IPS DF 6.9 (cell line): ENCODE measurements at regions not wholly inside any gene's neighbourhood (a gene's known extent, or its start where the extent isn't known, plus 50 kb on each side); places are given as distances from the start of the nearest gene placed in this dataset.

Experiments
- DNase-seq: peaks from one replicate; pipeline ENCODE4 v3.0.0-alpha.2; 2013; ENCODE audit warnings: low read depth, low spot score
- H3K27ac ChIP-seq: one replicate; pipeline ENCODE4 v1.5.1; 2013; ENCODE audit warnings: low read length, control low read depth
- H3K27me3 ChIP-seq: 2 replicates; pipeline ENCODE4 v1.6.1; 2013; ENCODE audit warnings: mild to moderate bottlenecking, low read length; ENCODE audit not compliant: control insufficient read depth, insufficient read depth
- H3K36me3 ChIP-seq: 2 replicates; pipeline ENCODE4 v1.6.1; 2013; ENCODE audit warnings: low read length; ENCODE audit not compliant: control insufficient read depth, insufficient read depth
- H3K4me1 ChIP-seq: 2 replicates; pipeline ENCODE4 v1.6.1; 2013; ENCODE audit warnings: low read length; ENCODE audit not compliant: control insufficient read depth, insufficient read depth
- H3K4me3 ChIP-seq: 2 replicates; pipeline ENCODE4 v1.5.1; 2013; ENCODE audit warnings: mild to moderate bottlenecking, low read length
- H3K9me3 ChIP-seq: 2 replicates; pipeline ENCODE4 v1.6.1; 2013; ENCODE audit warnings: low read length, inconsistent platforms; ENCODE audit not compliant: control insufficient read depth, insufficient read depth
- WGBS: extraction: QIAGEN DNeasy Blood & Tissue Kit; methylation state at CpG from one replicate; pipeline ENCODE4 v1.1.7; 2013; ENCODE audit warnings: mixed read lengths, missing lambda C conversion rate; ENCODE audit not compliant: insufficient read length, insufficient coverage; 5-methylcytosine and 5-hydroxymethylcytosine counted together

DNA sequence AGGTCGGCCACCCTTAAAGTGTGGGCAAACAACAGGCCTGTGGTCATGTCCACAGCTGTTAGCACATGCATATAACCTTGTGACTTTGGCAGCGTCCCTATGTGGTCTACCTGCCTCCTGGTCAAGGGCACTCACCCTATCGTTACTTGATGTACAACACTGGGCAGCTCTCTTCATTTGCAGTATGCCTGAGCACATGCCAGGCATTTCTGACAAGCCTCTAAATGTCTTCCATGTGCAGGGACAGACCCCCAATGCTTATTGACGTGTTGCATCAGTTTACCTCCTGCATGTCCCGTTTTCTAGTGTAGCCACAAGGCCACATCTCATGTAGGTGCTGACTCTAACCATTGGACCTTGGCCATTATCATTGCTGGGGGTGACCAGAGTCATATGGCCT is 731.7 kb upstream of the MIR17HG start:
- no peaks in the 10 kb centered on the region for H3K36me3 ChIP-seq
- H3K4me1 ChIP-seq, result no peaks in the 10 kb centered on the region
- no peak overlapping the region for H3K27ac ChIP-seq
- H3K9me3 ChIP-seq, result peaks cover 2% of the 10 kb centered on the region; the same call in 1 of the 2 replicates
- no peak for DNase-seq
- no peaks in the 10 kb centered on the region for H3K27me3 ChIP-seq
- H3K4me3 ChIP-seq, result no peak overlapping the region
- WGBS, result no CpG with 5 or more reads among the region's 5 CpGs

DNA sequence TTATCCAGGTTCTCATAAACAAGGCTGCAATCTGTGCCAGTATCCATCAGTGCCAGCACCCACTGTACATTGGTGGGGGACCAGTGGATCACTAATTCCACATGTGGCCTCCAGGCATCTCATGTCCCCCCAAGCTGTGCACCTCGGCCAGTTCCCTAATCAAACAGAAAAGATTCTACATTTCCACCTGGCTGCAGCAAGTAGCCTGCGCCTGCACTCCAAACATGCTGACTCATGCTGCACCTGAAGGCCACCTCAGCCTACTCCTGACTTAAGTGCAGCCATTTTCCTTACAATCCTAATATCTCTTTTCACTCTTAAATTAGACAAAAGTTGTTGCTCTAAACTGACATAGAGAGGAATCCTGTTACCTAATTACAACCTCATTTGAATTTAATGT is 729.4 kb upstream of the MIR17HG start:
- WGBS, result no CpG with 5 or more reads among the region's 2 CpGs
- no peaks in the 10 kb centered on the region for H3K36me3 ChIP-seq
- no peaks in the 10 kb centered on the region for H3K27me3 ChIP-seq
- H3K4me3 ChIP-seq, result no peak overlapping the region
- peaks cover 2% of the 10 kb centered on the region; the same call in 1 of the 2 replicates for H3K9me3 ChIP-seq
- no peaks in the 10 kb centered on the region for H3K4me1 ChIP-seq
- no peak for DNase-seq
- no peak overlapping the region for H3K27ac ChIP-seq

DNA sequence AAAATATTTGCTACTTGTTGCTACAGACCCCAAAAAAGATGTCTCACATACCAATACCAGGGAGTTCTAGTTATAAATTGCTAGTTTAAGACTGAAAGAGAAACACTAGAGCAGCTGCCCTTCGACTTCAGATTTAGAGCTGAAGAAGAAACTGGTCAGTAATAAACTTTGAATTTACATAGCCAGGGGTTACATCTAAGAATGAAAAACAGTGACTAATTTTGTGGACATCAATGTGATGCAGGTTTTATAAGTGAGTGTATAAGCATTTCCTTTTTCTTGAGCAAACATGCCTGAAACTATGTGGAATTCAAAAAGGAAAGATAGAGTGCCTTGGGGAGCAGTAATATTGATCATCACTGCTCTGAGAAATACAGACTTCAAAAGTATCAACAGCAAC is 724.9 kb upstream of the MIR17HG start:
- H3K27me3 ChIP-seq, result no peaks in the 10 kb centered on the region
- H3K4me3 ChIP-seq, result no peak overlapping the region
- H3K4me1 ChIP-seq, result no peaks in the 10 kb centered on the region
- DNase-seq, result no peak
- no CpG with 5 or more reads among the region's 1 CpG for WGBS
- peaks cover 2% of the 10 kb centered on the region; the same call in 1 of the 2 replicates for H3K9me3 ChIP-seq
- H3K36me3 ChIP-seq, result no peaks in the 10 kb centered on the region
- no peak overlapping the region for H3K27ac ChIP-seq

DNA sequence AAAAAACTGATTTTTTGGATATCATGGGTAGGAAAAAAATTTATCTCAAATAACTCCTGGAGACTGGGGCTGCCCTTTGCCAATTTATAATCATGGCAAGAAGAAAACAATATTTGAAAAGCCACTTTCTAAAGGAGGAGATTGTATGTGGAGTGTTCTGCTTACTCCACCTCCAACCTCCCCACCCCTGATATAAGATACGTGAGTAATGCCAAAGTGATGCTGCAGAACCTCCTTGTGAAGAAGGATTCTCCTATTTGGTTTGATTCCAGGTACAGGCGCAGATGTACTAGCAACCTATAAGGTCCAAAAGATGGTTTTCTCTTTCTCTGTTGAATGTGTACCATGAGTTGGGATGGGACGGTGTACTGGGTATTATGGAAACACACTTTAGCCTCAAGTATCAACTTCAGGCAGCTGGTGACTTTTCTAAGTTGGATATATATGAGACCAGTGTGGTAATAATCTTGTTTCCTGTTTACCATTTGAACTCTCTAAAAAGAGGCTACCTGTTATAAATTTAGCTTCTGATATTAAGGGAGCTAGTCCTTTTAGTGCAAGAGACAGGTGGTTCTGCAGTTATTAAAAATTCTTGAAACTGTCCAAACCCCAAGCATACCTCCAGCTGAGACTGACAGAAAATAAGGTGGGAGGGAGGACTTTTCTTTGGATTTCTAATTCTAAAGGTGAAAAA is 724.0 kb upstream of the MIR17HG start:
- no peaks in the 10 kb centered on the region for H3K27me3 ChIP-seq
- no peaks in the 10 kb centered on the region for H3K36me3 ChIP-seq
- no peak for DNase-seq
- no peak overlapping the region for H3K4me3 ChIP-seq
- no CpG with 5 or more reads among the region's 3 CpGs for WGBS
- no peaks in the 10 kb centered on the region for H3K9me3 ChIP-seq
- H3K4me1 ChIP-seq, result no peaks in the 10 kb centered on the region
- H3K27ac ChIP-seq, result no peak overlapping the region

DNA sequence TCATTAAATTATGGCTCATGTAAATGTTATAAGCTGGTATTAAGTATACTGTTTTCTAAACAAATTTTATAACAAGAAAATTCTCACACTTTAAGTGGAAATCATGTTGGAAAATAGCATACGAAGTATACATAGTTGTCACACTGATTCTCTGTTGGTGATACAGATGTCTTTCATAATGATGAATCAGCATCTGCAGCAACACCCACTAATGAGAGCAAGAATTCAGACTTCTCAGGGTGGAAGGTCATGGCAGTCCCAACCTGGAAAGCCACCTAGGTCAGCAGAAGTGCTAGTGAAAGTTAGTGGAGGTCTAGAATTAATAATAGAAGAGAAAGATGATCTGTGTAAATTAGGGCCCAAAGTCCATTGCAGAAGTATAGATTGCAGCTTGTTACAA is 719.7 kb upstream of the MIR17HG start:
- WGBS, result no CpG with 5 or more reads among the region's 1 CpG

DNA sequence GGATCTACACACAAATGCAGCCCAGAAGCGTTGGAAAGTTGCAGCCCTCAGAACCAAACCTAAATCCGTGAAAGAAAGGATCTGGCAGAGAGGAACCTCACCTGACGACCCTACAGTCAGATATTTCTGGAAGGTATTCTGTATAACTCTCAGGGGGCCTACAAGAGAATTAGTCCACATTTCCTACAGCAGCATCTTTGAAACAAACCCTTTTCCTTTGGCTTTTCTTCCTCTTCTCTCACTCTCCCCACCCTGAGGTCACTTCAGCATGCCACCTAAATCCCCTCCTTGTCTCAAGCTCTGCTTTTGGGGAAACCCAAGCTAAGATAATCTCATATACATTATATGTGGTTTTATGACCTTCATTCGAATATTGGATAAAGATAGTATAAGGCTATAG is 719.0 kb upstream of the MIR17HG start:
- Histone ChIP-seq H3K4me1 (no peaks in the 10 kb centered on the region), H3K27ac (no peak overlapping the region), H3K4me3 (no peak overlapping the region), H3K36me3 (no peaks in the 10 kb centered on the region), H3K27me3 (no peaks in the 10 kb centered on the region), H3K9me3 (no peaks in the 10 kb centered on the region)
- no peak for DNase-seq
- no CpG with 5 or more reads among the region's 4 CpGs for WGBS

More for the DNA sequence above, 719.7 kb upstream of the MIR17HG start:
- H3K27ac ChIP-seq, result no peak overlapping the region
- no peaks in the 10 kb centered on the region for H3K4me1 ChIP-seq
- no peak for DNase-seq
- H3K36me3 ChIP-seq, result no peaks in the 10 kb centered on the region
- no peaks in the 10 kb centered on the region for H3K27me3 ChIP-seq
- no peak overlapping the region for H3K4me3 ChIP-seq
- no peaks in the 10 kb centered on the region for H3K9me3 ChIP-seq

DNA sequence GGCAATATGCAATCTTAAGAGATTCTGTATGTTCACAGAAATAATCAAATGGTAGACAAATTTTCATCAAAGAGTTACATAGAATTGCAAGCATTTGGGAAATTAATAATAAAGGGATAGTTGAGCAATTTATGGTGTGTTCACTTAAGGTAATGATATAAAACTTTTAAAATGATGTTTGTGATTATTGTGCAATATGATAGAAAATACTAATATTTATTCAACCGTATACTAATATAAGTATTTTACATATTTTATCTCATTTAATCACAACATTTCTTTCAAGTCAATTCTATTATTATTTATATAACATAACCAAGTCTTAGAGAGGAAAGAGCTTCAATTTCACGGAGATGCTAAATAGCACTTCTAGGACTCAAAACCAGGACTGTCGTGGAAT is 716.8 kb upstream of the MIR17HG start:
- Histone ChIP-seq H3K36me3 (no peaks in the 10 kb centered on the region), H3K9me3 (no peaks in the 10 kb centered on the region), H3K4me1 (no peaks in the 10 kb centered on the region), H3K4me3 (no peak overlapping the region), H3K27ac (no peak overlapping the region), H3K27me3 (no peaks in the 10 kb centered on the region)
- no peak for DNase-seq
- no CpG with 5 or more reads among the region's 3 CpGs for WGBS

DNA sequence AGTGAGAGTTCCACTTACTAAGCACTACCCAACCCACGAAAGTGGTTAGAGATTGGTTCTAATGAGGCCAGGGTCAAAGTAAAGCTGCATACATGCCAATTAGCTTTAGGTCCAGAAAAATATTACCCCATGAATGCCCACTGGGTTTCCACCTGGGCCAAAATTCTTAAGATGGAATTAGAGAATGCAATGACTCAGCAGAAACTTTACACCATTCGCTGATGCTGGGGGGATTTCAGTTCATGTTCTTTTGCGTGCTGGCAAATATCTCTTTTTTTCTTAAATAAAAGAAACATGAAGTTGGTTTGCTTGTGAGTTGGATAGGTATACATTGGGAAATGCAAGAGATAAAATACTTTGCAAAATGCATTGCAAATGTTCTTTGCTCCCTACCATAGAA is 715.3 kb upstream of the MIR17HG start:
- Histone ChIP-seq H3K4me3 (no peak overlapping the region), H3K9me3 (no peaks in the 10 kb centered on the region), H3K27ac (no peak overlapping the region), H3K27me3 (no peaks in the 10 kb centered on the region), H3K4me1 (no peaks in the 10 kb centered on the region), H3K36me3 (no peaks in the 10 kb centered on the region)
- no peak for DNase-seq
- no CpG with 5 or more reads among the region's 3 CpGs for WGBS

DNA sequence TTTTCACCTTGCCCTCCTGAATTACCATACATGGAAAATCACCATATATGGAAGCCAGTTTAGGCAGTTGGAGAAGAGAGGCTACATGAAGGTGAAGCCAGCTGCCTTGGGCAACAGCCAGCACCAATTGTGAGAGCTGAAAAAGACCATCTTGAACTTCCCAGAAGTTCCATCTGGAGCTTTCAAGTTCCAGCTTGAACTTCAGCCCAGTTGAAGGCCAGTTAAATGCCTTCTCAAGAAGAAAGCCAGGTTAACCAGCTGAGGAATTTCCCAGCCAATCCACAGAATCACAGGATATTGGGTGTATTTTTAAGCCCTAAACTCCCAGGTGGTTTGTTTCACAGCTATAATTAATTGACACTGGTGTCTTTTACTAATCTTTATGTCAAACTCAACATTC is 713.6 kb upstream of the MIR17HG start:
- Histone ChIP-seq H3K36me3 (no peaks in the 10 kb centered on the region), H3K27ac (no peak overlapping the region), H3K4me3 (no peak overlapping the region), H3K9me3 (no peaks in the 10 kb centered on the region), H3K27me3 (no peaks in the 10 kb centered on the region), H3K4me1 (no peaks in the 10 kb centered on the region)
- no peak for DNase-seq

DNA sequence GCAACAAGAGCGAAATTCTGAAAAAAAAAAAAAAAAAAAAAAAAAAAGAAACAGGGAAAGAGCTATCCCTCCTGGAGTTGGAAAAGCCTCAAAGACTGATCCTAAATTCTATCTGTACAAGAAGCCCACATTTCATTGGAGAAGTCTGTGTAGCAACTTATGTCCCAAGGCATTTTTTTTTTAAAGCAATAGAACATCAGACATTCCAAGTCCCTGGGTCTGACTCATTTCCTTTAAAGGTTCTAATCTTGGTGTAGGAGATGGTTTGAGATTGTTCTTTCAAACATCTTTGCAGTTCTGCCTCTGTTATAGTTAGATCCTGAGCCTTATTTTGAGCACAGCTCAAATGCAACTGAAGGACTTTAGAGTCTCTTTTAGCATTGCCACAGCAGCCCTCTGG is 706.5 kb upstream of the MIR17HG start:
- DNase-seq, result no peak
- H3K4me1 ChIP-seq, result no peaks in the 10 kb centered on the region
- no CpG with 5 or more reads among the region's 1 CpG for WGBS
- H3K27me3 ChIP-seq, result no peaks in the 10 kb centered on the region
- H3K36me3 ChIP-seq, result no peaks in the 10 kb centered on the region
- H3K4me3 ChIP-seq, result no peak overlapping the region
- H3K9me3 ChIP-seq, result no peaks in the 10 kb centered on the region
- no peak overlapping the region for H3K27ac ChIP-seq

DNA sequence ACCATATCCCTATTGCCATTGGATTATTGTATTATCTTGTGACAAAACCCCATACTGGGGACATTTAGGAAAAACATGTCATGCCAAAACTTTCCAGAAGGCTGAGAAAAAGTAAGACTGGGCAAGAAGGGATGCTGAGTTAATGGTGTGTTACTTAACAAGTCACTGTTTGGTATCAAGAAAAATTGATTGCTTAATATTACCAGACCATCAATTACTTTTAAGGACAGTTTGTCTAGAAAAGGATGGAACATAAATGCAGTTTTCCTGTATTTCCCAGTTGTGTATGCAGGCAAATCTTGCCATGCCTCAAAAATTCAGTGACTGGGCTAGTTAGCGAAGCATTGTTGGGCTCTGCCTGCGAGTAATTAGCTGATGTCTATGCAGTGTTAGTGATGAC is 705.6 kb upstream of the MIR17HG start:
- H3K27me3 ChIP-seq, result no peaks in the 10 kb centered on the region
- no CpG with 5 or more reads among the region's 2 CpGs for WGBS
- H3K27ac ChIP-seq, result no peak overlapping the region
- H3K4me3 ChIP-seq, result no peak overlapping the region
- DNase-seq, result no peak
- no peaks in the 10 kb centered on the region for H3K36me3 ChIP-seq
- no peaks in the 10 kb centered on the region for H3K4me1 ChIP-seq
- no peaks in the 10 kb centered on the region for H3K9me3 ChIP-seq
